ENCODE measurements at regions not wholly inside any gene's neighbourhood (a gene's known extent, or its start where the extent isn't known, plus 50 kb on each side); places are given as distances from the start of the nearest gene placed in this dataset.

DNA sequence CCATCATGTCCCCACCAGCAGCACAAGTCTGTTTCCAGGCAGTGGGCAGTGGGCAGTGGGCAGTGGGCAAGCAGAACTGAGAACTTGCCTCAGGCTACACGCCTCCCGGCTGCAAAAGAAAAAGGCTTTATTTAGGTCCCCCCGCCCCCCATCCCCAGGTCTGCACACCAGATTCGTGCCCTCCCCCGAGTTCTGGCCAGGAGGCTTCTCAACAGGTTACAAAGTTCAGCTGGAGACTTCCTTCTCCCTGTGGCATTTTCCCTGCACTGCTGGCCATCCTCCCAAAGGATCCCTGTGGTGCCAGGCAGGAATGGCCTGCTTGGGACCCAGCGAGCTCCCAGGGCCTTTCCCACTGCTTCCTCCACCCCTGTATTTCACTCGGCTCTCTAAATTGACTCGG lies 97.0 kb upstream of the TRIM2 start:
- no peak for DNase-seq

DNA sequence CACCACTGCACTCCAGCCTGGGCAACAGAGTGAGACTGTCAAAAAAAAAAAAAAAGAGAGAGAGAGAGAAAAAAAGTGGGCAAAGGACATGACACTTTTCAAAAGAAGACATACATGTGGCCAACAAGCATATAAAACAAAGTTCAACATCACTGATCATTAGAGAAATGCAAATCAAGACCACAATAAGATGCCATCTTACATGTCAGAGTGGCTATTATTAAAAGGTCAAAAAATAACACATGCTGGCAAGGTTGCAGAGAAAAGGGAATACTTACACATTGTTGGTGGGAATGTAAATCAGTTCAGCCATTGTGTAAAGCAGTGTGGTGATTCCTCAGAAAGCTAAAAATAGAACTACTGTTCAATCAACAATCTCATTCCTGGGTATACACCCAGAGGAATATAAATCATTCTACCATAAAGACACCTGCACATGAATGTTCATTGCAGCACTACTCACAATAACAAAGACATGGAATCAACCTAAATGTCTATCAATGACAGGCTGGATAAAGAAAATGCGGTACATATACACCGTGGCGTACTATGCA lies 94.9 kb upstream of the TRIM2 start:
- no peak for DNase-seq

DNA sequence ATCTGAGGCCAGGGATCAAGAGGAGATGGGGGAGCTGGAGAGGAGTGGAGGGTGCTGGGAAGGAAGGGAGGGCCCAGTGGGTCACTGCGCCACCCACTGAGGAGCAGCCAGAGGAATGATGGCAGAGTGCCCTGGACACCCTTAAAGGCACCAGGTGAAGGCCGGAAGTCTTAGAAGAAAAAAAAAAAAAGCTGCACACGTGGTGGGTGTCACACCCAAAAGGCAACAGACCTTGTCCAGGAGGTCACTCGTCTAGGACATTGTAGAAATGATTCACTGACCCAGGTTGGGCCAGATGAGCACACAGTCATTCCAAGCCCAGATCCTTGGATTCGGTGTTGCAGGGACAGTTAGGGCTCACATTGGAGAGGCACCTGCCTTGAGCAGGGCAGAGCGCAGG lies 93.5 kb upstream of the TRIM2 start:
- no peak for DNase-seq

DNA sequence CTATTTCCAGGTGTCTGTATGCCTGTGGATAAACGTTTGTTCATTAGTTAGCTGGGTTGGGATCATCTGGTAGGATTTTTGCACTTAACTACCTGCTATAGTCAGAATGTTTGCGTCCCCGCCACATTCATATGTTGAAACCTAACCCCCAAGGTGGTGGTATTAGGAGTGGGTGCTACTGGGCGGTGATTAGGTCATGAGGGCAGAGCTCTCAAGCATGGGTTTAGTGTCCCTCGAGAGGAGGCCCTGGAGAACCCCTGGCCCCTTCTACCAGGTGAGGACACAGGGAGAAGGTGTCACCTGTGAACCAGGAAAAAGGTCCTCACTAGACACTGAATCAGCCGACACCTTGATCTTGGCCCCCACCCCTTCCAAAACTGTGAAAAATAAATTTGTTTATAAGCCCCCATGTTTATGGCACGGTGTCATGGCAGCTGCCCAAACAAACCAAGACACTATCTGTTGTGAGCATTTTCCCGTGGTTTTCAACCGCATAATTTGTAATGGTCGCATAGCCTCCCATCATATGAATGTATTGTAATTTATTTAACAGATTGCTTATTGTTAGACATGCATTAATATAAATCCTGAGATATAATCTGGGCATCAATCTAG lies 92.7 kb upstream of the TRIM2 start:
- no peak for DNase-seq

DNA sequence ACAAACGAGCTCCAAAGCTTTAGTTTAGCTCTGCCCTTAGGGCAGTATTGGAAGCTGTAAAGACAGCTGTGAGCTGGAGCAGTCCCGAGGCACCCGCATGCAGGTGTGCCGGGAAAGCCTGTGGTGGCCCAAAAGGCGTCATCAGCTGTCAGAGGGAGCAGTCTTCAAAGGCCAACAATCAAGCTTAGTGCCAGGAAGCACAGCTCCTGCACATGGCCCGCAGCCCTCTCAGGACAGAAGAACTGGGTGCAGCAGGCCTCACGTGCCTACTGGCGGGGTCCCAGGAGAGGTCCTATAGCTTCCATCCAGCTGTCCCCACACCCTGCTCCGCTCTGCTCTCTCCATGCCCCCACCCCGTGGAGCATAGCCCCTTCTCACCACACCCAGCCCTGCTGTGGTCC lies 92.2 kb upstream of the TRIM2 start:
- DNase-seq = peak; percentile 20

DNA sequence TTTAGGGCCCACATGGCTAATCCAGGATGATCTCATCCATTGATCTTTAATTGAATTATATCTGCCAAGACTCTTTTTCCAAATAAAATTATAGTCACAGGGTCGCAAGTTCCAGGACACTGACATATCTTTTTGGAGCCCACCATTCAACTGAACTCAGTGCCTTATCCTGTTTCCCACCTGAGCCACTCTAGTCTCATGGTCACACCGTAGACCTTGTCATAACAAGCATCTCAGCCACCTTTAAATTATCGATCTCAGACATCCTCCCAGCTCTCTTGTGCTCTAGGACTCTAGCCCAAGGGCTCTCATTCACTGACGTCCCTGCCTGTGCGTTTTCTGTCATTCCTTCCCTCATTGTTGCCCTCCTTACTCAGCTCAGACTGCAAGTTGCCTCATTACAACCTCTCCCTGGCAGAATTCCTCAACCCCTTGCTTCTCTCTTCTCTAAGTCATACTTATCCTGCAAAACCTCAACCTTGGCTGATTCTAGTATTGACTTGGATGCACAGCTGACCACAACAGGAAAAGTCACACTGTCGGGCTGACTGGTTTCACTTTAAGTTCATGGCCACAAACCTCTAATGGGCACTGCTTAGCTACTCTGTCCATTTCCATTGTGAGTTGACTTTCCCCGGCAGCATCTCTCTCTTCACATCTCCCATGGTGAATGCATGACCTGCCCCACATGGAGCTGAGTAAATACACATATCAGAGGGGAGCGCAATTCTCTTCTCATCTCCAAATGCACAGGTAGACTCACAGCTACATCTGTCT lies 91.0 kb upstream of the TRIM2 start:
- DNase-seq = peak; percentile 8

DNA sequence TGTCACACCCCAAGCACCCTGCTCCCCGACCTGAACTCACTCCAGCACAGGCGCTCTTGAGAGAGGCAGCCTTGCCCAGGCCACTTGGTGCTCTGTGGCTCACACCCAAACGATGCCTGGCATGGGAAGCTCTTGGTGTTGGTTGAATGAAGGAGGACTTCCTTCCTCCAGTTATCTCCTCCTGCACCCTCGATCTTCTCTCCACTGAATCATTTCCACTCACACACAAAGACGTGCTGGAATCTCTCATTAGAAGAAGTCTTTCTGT lies 90.5 kb upstream of the TRIM2 start:
- DNase-seq = no peak

DNA sequence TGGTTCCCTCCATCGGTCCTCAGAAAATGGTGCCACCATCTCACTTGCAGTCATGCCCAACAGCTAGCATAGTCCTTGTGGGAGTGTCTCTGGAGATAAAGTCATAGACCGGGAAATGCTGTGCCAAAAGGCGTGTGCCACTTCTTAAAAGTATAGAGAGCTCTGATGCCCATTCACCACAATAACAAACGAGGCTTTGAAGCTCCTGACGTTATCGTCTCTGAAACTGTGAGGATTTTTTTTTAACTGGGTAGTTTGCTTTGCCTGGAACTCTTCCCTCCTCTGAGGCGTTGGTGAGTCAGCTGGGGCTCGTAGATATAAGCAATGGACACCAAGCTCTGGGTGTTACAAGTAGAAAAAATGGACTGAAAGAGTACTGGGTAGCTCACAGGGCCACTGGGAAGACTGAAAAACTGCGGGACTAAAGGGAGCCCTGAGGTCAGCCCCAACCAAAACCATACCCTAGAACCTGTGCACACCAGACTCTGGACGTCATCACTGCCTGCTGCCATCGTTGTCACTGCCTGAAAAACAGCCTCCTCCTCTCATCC lies 89.4 kb upstream of the TRIM2 start:
- DNase-seq = peak; percentile 65

DNA sequence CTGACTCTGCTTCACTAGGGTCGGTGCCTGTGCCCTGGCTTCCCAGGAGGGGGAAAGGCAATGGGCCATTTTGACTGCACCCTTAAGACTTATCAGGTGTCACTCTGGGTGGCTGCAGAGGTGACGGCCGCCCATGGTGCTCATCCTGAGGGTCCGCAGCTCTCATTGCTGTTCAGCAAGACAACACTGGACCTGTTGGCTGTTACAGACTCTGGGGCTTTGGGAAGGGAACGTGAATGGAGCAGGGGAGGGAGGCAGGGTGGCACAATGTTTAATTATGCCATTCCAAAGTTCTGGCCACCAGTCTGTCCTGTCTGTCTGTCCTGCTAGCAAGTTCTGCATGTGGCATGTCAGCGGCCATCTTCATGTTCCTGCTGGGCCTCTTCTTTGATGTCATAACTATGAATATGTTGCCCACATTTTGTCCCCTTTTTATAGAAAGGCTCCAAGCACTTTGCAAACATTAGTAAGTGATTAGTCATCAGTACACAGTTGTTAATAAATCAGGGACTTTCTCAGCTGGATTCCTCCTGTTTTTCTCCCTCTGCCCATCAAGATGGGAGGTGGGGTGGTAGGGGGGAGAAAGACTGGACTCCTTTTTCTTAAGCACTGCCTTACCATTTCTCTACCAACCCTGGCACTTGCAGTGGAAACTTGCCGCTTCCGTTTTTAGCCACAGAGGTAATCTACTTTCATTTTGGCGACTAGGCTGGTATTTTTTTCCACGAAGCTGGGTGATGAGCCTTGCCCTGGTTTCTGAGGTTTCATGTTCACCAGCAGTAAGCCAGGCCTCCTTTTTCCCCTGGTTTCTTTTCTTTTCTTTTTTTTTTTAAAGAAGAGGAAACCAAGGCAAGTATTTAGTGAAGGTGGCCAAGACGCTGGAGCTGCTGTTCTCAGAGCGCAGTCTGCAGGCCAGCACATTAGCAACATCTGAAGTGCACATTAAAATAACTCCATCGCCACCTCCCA lies 88.6 kb upstream of the TRIM2 start:
- DNase-seq = peak; percentile 83

DNA sequence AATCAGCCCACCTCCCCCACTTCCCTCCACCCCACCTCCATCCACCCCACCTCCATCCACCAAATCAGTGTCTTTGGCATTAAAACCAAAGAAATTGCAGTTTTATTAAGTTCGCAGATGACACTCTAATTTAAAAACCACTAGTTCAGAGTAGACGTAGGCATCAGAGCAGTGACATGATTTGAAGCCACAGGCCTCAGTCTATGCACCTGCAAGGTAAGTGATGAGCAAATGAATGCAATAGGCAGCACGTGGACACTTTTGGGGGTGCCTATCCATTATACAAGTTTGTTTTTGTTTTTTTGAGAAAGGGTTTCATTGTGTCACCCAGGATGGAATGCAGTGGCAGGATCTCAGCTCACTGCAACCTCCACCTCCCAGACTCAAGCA lies 88.0 kb upstream of the TRIM2 start:
- no peak for DNase-seq

DNA sequence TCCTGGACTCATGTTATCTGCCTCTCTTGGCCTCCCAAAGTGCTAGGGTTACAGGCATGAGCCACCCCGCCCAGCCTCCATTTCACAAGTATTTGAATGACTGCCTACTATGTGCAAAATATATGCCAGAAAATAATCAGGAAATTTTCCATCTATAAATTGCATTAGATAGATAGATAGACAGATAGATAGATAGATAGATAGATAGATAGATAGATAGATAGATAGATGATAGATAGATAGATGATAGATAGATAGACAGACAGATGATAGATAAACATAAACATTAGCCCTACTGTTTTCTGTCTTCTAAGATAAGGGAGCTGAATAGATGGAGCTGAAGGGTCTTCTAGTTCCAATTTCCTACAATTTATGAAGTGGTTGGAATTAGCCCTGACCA lies 87.4 kb upstream of the TRIM2 start:
- no peak for DNase-seq

DNA sequence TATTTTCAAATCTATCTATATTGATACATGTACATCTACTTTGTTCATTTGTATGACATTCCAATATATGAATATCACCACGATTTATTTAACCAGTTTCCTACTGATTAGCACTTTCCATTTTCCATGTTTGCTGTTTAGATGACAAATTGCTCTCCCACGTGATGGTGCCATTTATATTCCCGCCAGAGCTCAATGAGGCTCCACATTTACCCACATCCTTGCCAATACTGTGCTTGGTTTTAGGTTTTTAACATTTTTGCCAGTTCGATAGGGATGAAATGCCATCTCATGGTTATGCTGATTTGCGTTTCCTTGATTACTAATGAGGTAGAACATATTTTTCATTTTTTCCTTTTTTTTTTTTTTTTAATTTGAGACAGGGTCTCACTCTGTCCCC lies 86.7 kb upstream of the TRIM2 start:
- no peak for DNase-seq

DNA sequence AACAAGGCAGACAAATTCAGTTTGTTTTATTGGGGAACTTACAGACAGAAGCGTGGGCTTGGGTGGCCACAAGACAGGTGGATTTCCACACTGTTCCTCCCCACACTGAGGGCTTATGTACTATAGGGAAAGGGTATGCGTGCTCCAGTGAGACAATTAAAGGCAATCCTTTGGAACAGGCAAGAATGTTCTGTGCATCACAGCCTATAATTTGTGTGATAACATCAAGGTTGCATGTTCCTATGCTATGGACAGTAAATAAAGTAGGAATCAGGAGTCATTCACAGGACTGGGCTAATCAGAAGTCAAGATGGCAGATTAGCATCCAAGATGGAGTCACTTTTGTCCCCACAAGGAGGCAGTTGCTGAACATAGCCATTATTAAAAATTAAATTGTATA lies 84.6 kb upstream of the TRIM2 start:
- no peak for DNase-seq

DNA sequence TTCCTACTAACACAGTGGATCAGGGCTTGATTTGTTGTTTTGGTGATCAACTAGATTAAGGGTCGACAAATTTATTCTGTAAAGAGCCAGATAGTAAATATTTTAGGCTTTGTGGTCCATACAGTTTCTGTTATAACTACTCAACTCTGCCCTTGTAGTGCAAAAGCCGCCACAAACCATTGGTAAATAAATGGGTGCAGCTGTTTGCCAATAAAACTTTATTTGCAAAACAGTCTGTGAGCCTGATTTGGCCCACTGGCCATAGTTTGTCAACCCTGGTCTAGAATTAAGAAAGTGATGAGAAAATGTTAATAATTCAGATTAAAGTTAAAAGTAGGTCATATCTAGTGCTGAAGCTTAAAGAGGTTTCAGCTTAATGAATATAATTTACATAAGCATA lies 84.0 kb upstream of the TRIM2 start:
- no peak for DNase-seq

DNA sequence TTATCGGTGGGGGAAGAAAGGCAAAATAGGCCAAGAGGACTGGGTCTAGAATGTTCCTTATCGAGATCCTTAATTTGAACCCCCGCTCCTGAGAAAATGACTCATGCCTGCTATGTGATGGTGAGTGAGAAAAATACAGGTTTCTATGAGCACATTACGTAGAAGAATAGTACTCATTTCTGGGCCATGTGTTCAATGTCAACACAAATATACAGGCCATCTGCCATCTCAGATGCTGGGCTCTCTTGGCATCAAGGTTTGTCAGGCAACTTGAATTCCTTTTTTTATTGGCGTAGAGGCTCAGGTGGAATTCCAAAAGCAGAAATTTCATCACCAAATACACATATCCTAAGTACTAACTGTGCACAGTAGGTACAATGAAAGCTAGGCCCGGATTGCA lies 81.4 kb upstream of the TRIM2 start:
- no peak for DNase-seq

DNA sequence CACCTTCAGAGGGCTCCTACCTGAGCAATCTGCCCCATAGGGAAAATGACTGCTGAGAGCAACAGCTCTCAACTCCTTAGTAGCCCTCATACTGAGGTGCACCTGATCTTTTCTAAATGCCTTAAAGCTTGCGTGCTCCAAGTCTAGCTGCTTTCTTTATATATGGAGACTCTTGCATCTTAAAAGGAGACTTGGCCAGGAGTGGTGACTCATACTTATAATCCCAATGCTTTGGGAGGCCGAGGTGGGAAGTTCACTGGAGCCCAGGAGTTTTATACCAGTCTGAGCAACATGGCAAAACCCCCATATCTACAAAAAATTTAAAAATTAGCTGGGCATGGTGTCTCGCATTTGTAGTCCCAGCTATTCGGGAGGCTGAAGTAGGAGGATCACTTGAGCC lies 78.1 kb upstream of the TRIM2 start:
- no peak for DNase-seq

DNA sequence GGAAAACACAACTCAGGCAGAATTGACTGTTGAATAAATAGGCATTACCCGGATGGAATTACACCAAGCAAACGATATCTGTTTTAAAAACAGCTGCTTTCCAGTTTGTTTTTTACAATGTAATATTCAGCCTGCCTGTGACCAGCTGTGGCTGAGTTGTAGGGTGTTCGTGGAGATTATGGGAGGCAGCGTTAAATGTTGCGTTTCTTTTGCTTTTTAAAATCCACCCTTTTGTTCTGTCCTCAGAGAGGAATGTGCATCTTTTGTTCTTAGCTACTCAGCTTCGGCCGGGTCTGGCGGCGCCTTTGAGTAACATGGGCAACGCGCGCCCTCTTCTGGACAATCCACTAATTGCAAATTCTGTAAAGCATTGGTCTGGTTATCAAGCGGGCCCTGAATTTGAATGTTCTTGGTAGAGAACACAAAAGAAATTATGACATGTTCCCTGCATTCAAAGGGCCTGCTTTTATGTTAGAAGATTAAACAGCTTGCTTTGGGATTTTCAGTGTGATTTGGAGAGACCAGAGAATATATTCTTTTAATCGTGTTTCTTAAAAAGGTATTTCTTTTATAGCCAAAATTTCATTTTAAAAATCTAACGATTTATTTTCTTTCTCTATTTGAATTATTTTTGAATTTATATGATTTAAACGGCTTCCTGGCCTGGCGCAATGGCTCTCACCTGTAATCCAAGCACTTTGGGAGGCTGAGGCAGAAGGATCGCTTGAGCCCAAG lies 76.3 kb upstream of the TRIM2 start:
- DNase-seq = peak; percentile 86

DNA sequence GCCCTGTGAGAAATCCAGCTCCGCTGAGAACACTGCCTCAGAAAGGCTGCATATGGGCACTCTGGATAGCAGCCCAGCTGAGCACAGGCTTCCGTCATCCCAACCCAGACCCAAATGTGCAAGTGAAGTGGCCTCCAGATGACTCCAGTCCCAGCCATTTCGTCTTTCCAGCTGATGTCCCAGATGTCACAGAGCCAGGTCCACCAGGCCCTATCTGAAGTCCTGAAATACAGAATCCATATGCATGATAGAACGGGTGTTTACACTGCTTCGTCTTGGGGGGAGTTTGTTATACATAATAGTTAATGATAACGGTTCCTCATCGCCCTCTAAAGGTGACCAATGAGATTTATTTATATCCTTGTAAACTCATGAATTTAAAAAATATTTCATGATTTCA lies 72.6 kb upstream of the TRIM2 start:
- DNase-seq = no peak

DNA sequence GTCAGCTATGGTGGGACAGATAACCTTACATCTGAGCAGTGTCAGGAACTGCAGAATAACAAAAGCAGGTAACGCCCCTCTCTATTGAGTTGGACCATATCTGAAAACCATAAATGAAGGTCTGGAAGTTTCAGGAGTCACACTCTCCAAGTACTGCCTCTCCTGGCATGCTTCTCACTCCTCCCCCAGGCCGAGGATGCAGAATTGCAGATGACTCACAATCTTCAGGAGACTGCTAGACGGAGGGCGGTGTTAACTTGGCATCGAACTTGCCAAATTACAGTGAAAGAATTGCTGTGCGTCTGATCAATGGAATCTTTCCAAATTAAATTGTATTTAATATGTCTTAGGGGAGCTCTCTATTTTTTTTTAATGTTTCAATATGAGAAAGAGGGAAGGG lies 67.1 kb upstream of the TRIM2 start:
- no peak for DNase-seq

DNA sequence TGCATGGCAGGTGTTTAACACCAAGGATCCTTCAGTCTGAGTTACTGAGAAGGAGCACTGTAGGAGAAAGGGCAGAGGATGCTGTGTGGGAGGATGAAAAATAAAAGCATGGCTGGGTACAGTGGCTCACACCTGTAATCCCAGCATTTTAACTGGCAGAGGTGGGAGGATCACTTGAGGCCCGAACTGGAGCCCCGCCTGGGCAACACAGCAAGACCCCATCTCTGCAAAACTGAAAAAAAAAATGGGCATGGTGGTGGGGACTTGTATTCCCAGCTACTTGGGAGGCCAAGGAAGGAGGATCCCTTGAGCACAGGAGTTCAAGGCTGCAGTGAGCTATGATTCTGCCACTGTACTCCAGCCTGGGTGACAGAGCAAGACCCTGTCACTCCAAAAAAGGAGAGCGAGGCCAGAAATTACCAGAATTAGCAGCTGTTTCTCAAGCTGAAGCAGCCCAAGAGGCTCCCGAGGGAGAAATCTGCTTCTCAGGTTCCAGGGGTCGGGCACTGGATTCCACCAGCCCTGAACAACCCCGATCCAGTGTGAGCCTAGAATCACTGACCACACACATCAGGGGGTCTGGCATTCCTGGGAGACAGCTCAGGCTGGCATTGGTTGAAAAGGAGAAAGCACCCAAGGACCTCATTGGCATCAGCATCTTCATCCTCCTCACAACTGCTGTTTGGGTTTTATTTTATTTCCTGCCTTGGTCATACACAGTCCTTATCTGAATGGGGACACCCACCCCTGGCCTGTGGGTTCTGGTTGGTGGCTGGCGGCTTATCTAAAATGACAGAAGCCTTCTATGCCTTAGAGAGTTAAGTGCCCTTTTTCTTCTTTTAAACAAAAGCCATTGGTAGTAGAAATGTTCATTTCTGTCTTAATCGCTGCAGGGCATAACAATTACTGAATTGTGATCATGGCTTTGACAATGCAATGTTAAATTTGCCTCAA lies 66.3 kb upstream of the TRIM2 start:
- DNase-seq = no peak

DNA sequence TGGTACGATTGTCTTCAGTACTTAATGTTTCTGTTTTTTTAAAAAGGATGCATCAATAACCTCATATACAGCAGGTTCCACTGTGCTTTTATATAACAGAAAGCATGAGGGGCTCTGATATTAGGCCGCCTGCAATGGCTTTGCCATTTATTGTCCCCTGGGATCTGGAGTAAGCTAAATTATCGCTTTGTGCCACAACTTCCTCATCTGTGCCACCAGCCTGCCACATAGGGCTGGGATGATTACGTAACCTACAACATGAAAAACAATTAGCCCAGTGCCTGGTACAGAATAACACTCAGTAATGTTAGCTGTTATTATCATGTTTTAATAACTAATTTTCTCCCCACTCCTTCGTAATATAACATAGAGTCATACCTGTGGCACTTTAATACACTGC lies 65.5 kb upstream of the TRIM2 start:
- no peak for DNase-seq

DNA sequence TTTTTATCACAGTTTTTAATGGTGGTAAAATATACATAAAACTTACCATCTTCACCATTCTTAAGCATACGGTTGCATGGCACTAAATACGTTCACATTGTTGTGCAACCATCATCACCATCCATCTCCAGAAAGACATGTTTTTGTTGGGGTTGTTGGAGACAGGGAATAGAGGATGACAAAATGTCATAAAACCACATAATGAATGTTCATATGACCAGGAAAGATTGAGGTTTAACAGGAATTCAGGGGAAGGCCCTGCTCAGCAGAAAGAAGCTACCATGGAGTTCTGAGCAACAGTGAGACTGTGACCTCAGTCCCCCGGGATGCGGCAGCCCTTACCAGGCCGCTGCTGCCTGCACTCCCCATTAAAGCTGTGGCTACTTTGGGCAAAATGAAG lies 63.9 kb upstream of the TRIM2 start:
- DNase-seq = no peak

All from CD4-positive, alpha-beta T cell treated with Interleukin-17A for 1 hour (primary cell).